ENCODE measurements at regions not wholly inside any gene's neighbourhood (a gene's known extent, or its start where the extent isn't known, plus 50 kb on each side); places are given as distances from the start of the nearest gene placed in this dataset.

GRCh38 chr20:1779567-1779966 is 115.6 kb upstream of the SIRPA start:
- no peak for TF ChIP-seq CTCF (IDR thresholded peaks at IDR 0.05; ENCODE audit: low read length)
- no peak for TF ChIP-seq EZH2 (IDR thresholded peaks at IDR 0.05; ENCODE audit: borderline replicate concordance, low read length)

Data from OCI-LY1 (cell line).